BJ (cell line): ENCODE measurements at regions not wholly inside any gene's neighbourhood (a gene's known extent, or its start where the extent isn't known, plus 50 kb on each side); places are given as distances from the start of the nearest gene placed in this dataset.

Source experiments
- CTCF ChIA-PET: fragments of 350-600 bp; formaldehyde crosslinking; extraction: SDS; loops from one replicate; lab custom pipeline; 2021; ENCODE audit warnings: antibody characterized with exemption, inconsistent platforms; lab: Yijun Ruan, JAX
- POLR2A ChIA-PET: fragments of 300-600 bp; sonication (Branson Sonifier 250); formaldehyde crosslinking; extraction: SDS; loops from one replicate; lab custom pipeline; 2021; ENCODE audit warnings: antibody characterized with exemption; lab: Charles Lee
- DNase-seq: peaks from one replicate; pipeline ENCODE4 v3.0.0-alpha.2; 2011; ENCODE audit warnings: low read depth
- H3K27me3 ChIP-seq: 2 replicates; pipeline ENCODE4 v1.6.0; 2011; ENCODE audit warnings: low read length; ENCODE audit not compliant: control insufficient read depth, insufficient read depth
- H3K36me3 ChIP-seq: 2 replicates; pipeline ENCODE4 v1.5.1; 2011; ENCODE audit warnings: low read length; ENCODE audit not compliant: control insufficient read depth, insufficient read depth
- H3K4me3 ChIP-seq: 2 replicates; pipeline ENCODE4 v1.5.1; 2011; ENCODE audit warnings: low read depth, mild to moderate bottlenecking, control low read depth, low read length
- TF ChIP-seq, protein P1 (sequence below): IDR thresholded peaks from 2 replicates; pipeline ENCODE4 v1.5.1; 2011; ENCODE audit warnings: low read depth, mild to moderate bottlenecking, control low read depth, inconsistent platforms, low read length, moderate library complexity; ENCODE audit not compliant: insufficient read depth

DNA sequence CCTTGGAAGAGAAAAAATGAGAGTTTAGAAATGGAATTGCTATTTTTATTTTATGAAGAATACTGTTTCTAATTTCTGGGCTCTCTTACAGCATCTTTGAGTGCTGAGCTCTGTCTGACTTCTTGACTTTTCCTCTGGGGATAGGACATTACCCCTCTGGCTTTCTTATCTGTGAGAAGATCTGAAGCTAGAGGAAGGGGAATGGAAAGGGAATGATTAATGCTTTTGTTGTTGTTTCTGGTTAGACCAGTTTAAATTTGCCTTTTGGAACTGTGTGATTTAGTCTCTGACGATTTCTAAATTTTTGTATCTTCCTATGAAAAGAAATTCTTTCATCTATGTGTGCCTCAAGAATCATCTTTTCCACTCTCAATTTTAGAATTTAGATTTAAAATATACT lies 811.4 kb downstream of the REEP3 start:
- no peak for DNase-seq
- ChIA-PET POLR2A (no interaction called here), CTCF (no interaction called here)
- Histone ChIP-seq H3K36me3 (no peaks in the 10 kb centered on the region), H3K4me3 (no peak overlapping the region), H3K27me3 (no peaks in the 10 kb centered on the region)
- TF ChIP-seq, protein P1, sequence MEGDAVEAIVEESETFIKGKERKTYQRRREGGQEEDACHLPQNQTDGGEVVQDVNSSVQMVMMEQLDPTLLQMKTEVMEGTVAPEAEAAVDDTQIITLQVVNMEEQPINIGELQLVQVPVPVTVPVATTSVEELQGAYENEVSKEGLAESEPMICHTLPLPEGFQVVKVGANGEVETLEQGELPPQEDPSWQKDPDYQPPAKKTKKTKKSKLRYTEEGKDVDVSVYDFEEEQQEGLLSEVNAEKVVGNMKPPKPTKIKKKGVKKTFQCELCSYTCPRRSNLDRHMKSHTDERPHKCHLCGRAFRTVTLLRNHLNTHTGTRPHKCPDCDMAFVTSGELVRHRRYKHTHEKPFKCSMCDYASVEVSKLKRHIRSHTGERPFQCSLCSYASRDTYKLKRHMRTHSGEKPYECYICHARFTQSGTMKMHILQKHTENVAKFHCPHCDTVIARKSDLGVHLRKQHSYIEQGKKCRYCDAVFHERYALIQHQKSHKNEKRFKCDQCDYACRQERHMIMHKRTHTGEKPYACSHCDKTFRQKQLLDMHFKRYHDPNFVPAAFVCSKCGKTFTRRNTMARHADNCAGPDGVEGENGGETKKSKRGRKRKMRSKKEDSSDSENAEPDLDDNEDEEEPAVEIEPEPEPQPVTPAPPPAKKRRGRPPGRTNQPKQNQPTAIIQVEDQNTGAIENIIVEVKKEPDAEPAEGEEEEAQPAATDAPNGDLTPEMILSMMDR: no peak

GRCh38 chr10:64334084-64334483 lies 812.9 kb downstream of the REEP3 start:
- Histone ChIP-seq H3K27me3 (no peaks in the 10 kb centered on the region), H3K36me3 (no peaks in the 10 kb centered on the region), H3K4me3 (no peak overlapping the region)
- no peak for DNase-seq
- ChIA-PET POLR2A (no interaction called here), CTCF (no interaction called here)
- TF ChIP-seq, protein P1: no peak

GRCh38 chr10:64344211-64344610 lies 823.0 kb downstream of the REEP3 start:
- DNase-seq: no peak
- no peak overlapping the region for H3K4me3 ChIP-seq
- POLR2A ChIA-PET: no interaction called here
- TF ChIP-seq, protein P1: no peak
- CTCF ChIA-PET: no interaction called here
- H3K27me3 ChIP-seq: no peaks in the 10 kb centered on the region
- no peaks in the 10 kb centered on the region for H3K36me3 ChIP-seq

GRCh38 chr10:64345856-64346255 lies 824.7 kb downstream of the REEP3 start:
- ChIA-PET POLR2A (no interaction called here), CTCF (no interaction called here)

DNA sequence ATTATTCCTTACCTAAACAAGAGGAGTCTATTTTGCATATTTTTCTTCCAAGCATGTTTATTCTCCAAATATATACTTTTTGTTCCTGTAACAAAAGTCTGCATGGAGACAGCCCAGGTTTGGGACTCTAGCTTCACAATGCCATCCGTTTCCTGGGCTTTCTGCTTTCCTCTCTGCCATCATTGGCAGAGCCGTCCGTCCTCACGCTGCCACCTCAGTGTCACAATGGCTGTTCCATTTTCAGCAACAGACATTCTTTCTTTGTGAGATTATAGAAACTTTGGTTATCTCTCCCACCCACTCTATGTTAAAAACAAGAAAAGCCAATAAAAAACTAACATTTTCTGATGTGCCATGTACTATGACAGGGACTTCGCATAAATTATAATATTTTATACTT lies 825.2 kb downstream of the REEP3 start:
- no peak overlapping the region for H3K4me3 ChIP-seq
- POLR2A ChIA-PET: no interaction called here
- CTCF ChIA-PET: no interaction called here
- DNase-seq: no peak
- no peaks in the 10 kb centered on the region for H3K36me3 ChIP-seq
- TF ChIP-seq, protein P1: no peak
- H3K27me3 ChIP-seq: no peaks in the 10 kb centered on the region

More at GRCh38 chr10:64345856-64346255, 824.7 kb downstream of the REEP3 start:
- Histone ChIP-seq H3K4me3 (no peak overlapping the region), H3K36me3 (no peaks in the 10 kb centered on the region), H3K27me3 (no peaks in the 10 kb centered on the region)
- no peak for DNase-seq
- TF ChIP-seq, protein P1: no peak
